ENCODE measurements at regions not wholly inside any gene's neighbourhood (a gene's known extent, or its start where the extent isn't known, plus 50 kb on each side); places are given as distances from the start of the nearest gene placed in this dataset.

GRCh38 chr16:82311528-82311927 is 141.5 kb upstream of the MPHOSPH6 start:
- no peaks in the 10 kb centered on the region for H3K27me3 ChIP-seq
- H3K27ac ChIP-seq: no peak overlapping the region
- in situ Hi-C loops (cut with MboI; ENCODE audit: low sequenced_read_pairs in 4 of 4) (no loop called here), intact Hi-C loops (cut with DNase I; ENCODE audit: low total_unique reads) (no loop called here)
- DNase-seq (no peak), ATAC-seq (no peak)
- H3K9me3 ChIP-seq: no peaks in the 10 kb centered on the region
- H3K36me3 ChIP-seq: no peaks in the 10 kb centered on the region
- peaks cover 4 to 6% of the 10 kb centered on the region in 2 donors for H3K4me1 ChIP-seq
- H3K4me3 ChIP-seq: no peak overlapping the region
- no peak for TF ChIP-seq CTCF (IDR thresholded peaks at IDR 0.05 in 4 of 5, conservative IDR thresholded peaks at IDR 0.05 in 1 of 5)
- no peak for TF ChIP-seq POLR2A (IDR thresholded peaks at IDR 0.05)

- no peak overlapping the region for H3K4me3 ChIP-seq
- ATAC-seq (no peak), DNase-seq (no peak)
- H3K27ac ChIP-seq: no peak overlapping the region
- no peaks in the 10 kb centered on the region for H3K36me3 ChIP-seq
- no peaks in the 10 kb centered on the region for H3K4me1 ChIP-seq
- intact Hi-C loops (cut with DNase I; ENCODE audit: low total_unique reads) (no loop called here), in situ Hi-C loops (cut with MboI; ENCODE audit: low sequenced_read_pairs in 4 of 4) (no loop called here)
- TF ChIP-seq POLR2A (IDR thresholded peaks at IDR 0.05) (no peak), CTCF (IDR thresholded peaks at IDR 0.05 in 4 of 5, conservative IDR thresholded peaks at IDR 0.05 in 1 of 5) (no peak)
- no peaks in the 10 kb centered on the region for H3K9me3 ChIP-seq
- H3K27me3 ChIP-seq: no peaks in the 10 kb centered on the region
These were observed 132.2 kb upstream of the MPHOSPH6 start for GRCh38 chr16:82302042-82302727.

GRCh38 chr16:82301146-82301755 is 131.2 kb upstream of the MPHOSPH6 start:
- no peak overlapping the region for H3K27ac ChIP-seq
- no peaks in the 10 kb centered on the region for H3K4me1 ChIP-seq
- no peak for ATAC-seq

GRCh38 chr16:82300374-82300951 is 130.4 kb upstream of the MPHOSPH6 start:
- no peak for ATAC-seq
- no peak for DNase-seq
- Histone ChIP-seq H3K9me3 (no peaks in the 10 kb centered on the region), H3K36me3 (no peaks in the 10 kb centered on the region), H3K27ac (no peak overlapping the region), H3K4me1 (no peaks in the 10 kb centered on the region), H3K4me3 (no peak overlapping the region), H3K27me3 (no peaks in the 10 kb centered on the region)
- in situ Hi-C loops (cut with MboI; ENCODE audit: low sequenced_read_pairs in 4 of 4) (no loop called here), intact Hi-C loops (cut with DNase I; ENCODE audit: low total_unique reads) (no loop called here)
- TF ChIP-seq POLR2A (IDR thresholded peaks at IDR 0.05): no peak
- TF ChIP-seq CTCF (IDR thresholded peaks at IDR 0.05 in 4 of 5, conservative IDR thresholded peaks at IDR 0.05 in 1 of 5): no peak

More at GRCh38 chr16:82301146-82301755, 131.2 kb upstream of the MPHOSPH6 start:
- H3K36me3 ChIP-seq: no peaks in the 10 kb centered on the region
- no peak overlapping the region for H3K4me3 ChIP-seq
- in situ Hi-C loops (cut with MboI; ENCODE audit: low sequenced_read_pairs in 4 of 4) (no loop called here), intact Hi-C loops (cut with DNase I; ENCODE audit: low total_unique reads) (no loop called here)
- no peaks in the 10 kb centered on the region for H3K9me3 ChIP-seq
- no peaks in the 10 kb centered on the region for H3K27me3 ChIP-seq
- TF ChIP-seq POLR2A (IDR thresholded peaks at IDR 0.05): no peak
- no peak for TF ChIP-seq CTCF (IDR thresholded peaks at IDR 0.05 in 4 of 5, conservative IDR thresholded peaks at IDR 0.05 in 1 of 5)
- DNase-seq: no peak
